ENCODE measurements at regions not wholly inside any gene's neighbourhood (a gene's known extent, or its start where the extent isn't known, plus 50 kb on each side); places are given as distances from the start of the nearest gene placed in this dataset.

DNA sequence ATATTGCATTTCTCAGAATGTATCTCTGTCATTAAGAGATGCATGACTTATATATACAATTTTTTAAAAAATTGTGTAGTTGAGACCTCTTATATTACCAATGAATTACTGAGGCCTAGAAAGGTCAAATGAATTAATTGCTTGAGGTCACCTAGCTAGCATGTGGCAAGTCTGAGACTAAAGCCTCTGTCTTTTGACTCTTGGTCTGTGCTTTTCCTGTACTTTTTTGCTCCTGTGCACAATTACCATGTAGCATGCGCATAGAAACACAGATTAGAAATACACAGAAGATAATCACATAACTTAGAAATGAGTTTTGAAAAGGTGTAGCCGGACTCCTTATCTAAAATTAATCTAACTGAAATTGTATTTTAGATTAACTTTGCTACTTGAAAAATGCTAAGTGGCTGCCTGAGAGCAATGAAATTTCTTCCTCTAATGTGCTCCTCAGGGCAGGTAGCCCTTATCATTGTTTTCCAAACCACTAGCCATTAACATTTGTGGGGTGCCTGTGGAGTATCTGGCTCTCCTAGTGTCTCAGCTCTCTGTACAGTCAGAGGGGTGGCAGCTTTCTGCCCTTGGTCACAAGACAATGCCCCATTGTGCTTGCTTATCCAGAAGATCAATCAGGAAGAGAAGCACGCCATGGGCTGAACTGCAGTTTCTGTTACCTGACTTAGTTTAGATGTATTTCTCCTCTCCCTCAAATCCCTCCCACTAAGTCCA, 119.6 kb downstream of the RFC3 start:
- WGBS: 88% methylated on average over 3 of the region's 3 CpGs
- no peaks in the 10 kb centered on the region for H3K9me3 ChIP-seq (ENCODE audit: control insufficient read depth in 4 of 4, low read length in 3 of 4)
- no peaks in the 10 kb centered on the region for H3K27me3 ChIP-seq (ENCODE audit: control insufficient read depth in 4 of 4, insufficient read depth in 4 of 4, low read length in 3 of 4)
- no peak overlapping the region for H3K4me3 ChIP-seq (ENCODE audit: low read depth in 1 of 3, low read length in 3 of 3)
- peaks cover 0 to 3% (median 1%) of the 10 kb centered on the region in 4 donors for H3K4me1 ChIP-seq (ENCODE audit: control insufficient read depth in 4 of 4, insufficient read depth in 4 of 4, low read length in 3 of 4)
- H3K27ac ChIP-seq (ENCODE audit: low read depth in 1 of 2, low read length in 2 of 2): no peak overlapping the region
- DNase-seq (ENCODE audit: low spot score): no peak
- TF ChIP-seq, protein P1, sequence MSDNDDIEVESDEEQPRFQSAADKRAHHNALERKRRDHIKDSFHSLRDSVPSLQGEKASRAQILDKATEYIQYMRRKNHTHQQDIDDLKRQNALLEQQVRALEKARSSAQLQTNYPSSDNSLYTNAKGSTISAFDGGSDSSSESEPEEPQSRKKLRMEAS (IDR thresholded peaks at IDR 0.05): no peak
- TF ChIP-seq EGR1 (IDR thresholded peaks at IDR 0.05; ENCODE audit: low read depth in 2 of 2) (no peak), GABPA (IDR thresholded peaks at IDR 0.05 in 1 of 2, conservative IDR thresholded peaks at IDR 0.05 in 1 of 2) (no peak), JUND (IDR thresholded peaks at IDR 0.05) (no peak), YY1 (IDR thresholded peaks at IDR 0.05) (no peak), HNF4G (IDR thresholded peaks at IDR 0.05) (no peak), SP1 (IDR thresholded peaks at IDR 0.05) (no peak), RXRA (IDR thresholded peaks at IDR 0.05) (no peak)
- H3K36me3 ChIP-seq (ENCODE audit: control insufficient read depth in 4 of 4, insufficient read depth in 3 of 4, low read depth in 1 of 4, low read length in 3 of 4): no peaks in the 10 kb centered on the region
- no peak overlapping the region for H3K9ac ChIP-seq (ENCODE audit: low read depth in 1 of 2, low read length in 2 of 2)

GRCh38 chr13:33940256-33940655, 122.3 kb downstream of the RFC3 start:
- H3K9ac ChIP-seq (ENCODE audit: low read depth in 1 of 2, low read length in 2 of 2): no peak overlapping the region
- H3K4me1 ChIP-seq (ENCODE audit: control insufficient read depth in 4 of 4, insufficient read depth in 4 of 4, low read length in 3 of 4): no peaks in the 10 kb centered on the region
- DNase-seq (ENCODE audit: low spot score): no peak
- 98% methylated on average over 1 of the region's 1 CpG for WGBS
- TF ChIP-seq HNF4A (conservative IDR thresholded peaks at IDR 0.05) (no peak), FOXA2 (IDR thresholded peaks at IDR 0.05) (no peak), SP1 (IDR thresholded peaks at IDR 0.05) (no peak), GABPA (IDR thresholded peaks at IDR 0.05 in 1 of 2, conservative IDR thresholded peaks at IDR 0.05 in 1 of 2) (no peak), FOXA1 (IDR thresholded peaks at IDR 0.05) (no peak), TAF1 (conservative IDR thresholded peaks at IDR 0.05) (no peak), JUND (IDR thresholded peaks at IDR 0.05) (no peak), EGR1 (IDR thresholded peaks at IDR 0.05; ENCODE audit: low read depth in 2 of 2) (no peak), HNF4G (IDR thresholded peaks at IDR 0.05) (no peak), RXRA (IDR thresholded peaks at IDR 0.05) (no peak), ATF3 (IDR thresholded peaks at IDR 0.05) (no peak), NR2F2 (IDR thresholded peaks at IDR 0.05) (no peak), RAD21 (IDR thresholded peaks at IDR 0.05) (no peak)
- TF ChIP-seq, protein P2, sequence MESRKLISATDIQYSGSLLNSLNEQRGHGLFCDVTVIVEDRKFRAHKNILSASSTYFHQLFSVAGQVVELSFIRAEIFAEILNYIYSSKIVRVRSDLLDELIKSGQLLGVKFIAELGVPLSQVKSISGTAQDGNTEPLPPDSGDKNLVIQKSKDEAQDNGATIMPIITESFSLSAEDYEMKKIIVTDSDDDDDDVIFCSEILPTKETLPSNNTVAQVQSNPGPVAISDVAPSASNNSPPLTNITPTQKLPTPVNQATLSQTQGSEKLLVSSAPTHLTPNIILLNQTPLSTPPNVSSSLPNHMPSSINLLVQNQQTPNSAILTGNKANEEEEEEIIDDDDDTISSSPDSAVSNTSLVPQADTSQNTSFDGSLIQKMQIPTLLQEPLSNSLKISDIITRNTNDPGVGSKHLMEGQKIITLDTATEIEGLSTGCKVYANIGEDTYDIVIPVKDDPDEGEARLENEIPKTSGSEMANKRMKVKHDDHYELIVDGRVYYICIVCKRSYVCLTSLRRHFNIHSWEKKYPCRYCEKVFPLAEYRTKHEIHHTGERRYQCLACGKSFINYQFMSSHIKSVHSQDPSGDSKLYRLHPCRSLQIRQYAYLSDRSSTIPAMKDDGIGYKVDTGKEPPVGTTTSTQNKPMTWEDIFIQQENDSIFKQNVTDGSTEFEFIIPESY (IDR thresholded peaks at IDR 0.05): no peak
- TF ChIP-seq, protein P3, sequence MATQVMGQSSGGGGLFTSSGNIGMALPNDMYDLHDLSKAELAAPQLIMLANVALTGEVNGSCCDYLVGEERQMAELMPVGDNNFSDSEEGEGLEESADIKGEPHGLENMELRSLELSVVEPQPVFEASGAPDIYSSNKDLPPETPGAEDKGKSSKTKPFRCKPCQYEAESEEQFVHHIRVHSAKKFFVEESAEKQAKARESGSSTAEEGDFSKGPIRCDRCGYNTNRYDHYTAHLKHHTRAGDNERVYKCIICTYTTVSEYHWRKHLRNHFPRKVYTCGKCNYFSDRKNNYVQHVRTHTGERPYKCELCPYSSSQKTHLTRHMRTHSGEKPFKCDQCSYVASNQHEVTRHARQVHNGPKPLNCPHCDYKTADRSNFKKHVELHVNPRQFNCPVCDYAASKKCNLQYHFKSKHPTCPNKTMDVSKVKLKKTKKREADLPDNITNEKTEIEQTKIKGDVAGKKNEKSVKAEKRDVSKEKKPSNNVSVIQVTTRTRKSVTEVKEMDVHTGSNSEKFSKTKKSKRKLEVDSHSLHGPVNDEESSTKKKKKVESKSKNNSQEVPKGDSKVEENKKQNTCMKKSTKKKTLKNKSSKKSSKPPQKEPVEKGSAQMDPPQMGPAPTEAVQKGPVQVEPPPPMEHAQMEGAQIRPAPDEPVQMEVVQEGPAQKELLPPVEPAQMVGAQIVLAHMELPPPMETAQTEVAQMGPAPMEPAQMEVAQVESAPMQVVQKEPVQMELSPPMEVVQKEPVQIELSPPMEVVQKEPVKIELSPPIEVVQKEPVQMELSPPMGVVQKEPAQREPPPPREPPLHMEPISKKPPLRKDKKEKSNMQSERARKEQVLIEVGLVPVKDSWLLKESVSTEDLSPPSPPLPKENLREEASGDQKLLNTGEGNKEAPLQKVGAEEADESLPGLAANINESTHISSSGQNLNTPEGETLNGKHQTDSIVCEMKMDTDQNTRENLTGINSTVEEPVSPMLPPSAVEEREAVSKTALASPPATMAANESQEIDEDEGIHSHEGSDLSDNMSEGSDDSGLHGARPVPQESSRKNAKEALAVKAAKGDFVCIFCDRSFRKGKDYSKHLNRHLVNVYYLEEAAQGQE (IDR thresholded peaks at IDR 0.05): no peak
- TF ChIP-seq, protein P4, sequence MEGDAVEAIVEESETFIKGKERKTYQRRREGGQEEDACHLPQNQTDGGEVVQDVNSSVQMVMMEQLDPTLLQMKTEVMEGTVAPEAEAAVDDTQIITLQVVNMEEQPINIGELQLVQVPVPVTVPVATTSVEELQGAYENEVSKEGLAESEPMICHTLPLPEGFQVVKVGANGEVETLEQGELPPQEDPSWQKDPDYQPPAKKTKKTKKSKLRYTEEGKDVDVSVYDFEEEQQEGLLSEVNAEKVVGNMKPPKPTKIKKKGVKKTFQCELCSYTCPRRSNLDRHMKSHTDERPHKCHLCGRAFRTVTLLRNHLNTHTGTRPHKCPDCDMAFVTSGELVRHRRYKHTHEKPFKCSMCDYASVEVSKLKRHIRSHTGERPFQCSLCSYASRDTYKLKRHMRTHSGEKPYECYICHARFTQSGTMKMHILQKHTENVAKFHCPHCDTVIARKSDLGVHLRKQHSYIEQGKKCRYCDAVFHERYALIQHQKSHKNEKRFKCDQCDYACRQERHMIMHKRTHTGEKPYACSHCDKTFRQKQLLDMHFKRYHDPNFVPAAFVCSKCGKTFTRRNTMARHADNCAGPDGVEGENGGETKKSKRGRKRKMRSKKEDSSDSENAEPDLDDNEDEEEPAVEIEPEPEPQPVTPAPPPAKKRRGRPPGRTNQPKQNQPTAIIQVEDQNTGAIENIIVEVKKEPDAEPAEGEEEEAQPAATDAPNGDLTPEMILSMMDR (IDR thresholded peaks at IDR 0.05; ENCODE audit: low read depth, low read length, missing input control): no peak
- H3K4me3 ChIP-seq (ENCODE audit: low read depth in 1 of 3, low read length in 3 of 3): no peak overlapping the region
- no peak overlapping the region for H3K27ac ChIP-seq (ENCODE audit: low read depth in 1 of 2, low read length in 2 of 2)
- no peaks in the 10 kb centered on the region for H3K9me3 ChIP-seq (ENCODE audit: control insufficient read depth in 4 of 4, low read length in 3 of 4)
- H3K27me3 ChIP-seq (ENCODE audit: control insufficient read depth in 4 of 4, insufficient read depth in 4 of 4, low read length in 3 of 4): no peaks in the 10 kb centered on the region
- no peaks in the 10 kb centered on the region for H3K36me3 ChIP-seq (ENCODE audit: control insufficient read depth in 4 of 4, insufficient read depth in 3 of 4, low read depth in 1 of 4, low read length in 3 of 4)

Data from liver (tissue), 8 donors.